ENCODE measurements at regions not wholly inside any gene's neighbourhood (a gene's known extent, or its start where the extent isn't known, plus 50 kb on each side); places are given as distances from the start of the nearest gene placed in this dataset.

DNA sequence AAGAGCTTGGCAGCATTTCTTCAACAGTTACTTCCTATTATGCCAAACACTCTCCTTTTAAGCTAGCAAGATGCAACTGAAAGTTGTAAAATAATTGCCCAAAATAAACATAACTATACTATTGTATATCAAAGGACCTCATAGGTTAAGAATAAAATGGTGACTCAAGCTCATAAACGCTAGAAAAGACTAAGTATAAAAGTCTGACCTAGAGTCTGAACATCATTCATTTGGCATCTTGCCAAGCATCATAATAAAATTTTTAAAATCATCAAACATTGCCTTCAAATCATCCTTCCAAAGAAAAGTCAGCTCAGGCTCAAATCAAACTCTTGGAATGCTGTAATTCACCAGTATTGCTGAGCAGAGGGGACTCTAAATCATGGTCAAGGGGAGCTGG lies 281.2 kb downstream of the QDPR start:
- Histone ChIP-seq H3K4me1 (ENCODE audit: insufficient read depth, low read length) (no peaks in the 10 kb centered on the region), H3K36me3 (ENCODE audit: low read depth, low read length) (no peaks in the 10 kb centered on the region), H3K9me2 (replicated peaks; ENCODE audit: low read length) (no peaks in the 10 kb centered on the region), H3K9ac (ENCODE audit: low read length) (no peak overlapping the region), H3K79me2 (ENCODE audit: low read length) (no peaks in the 10 kb centered on the region), H2AFZ (ENCODE audit: low read length) (no peak overlapping the region), H3K9me3 (ENCODE audit: low read length) (no peaks in the 10 kb centered on the region), H4K20me1 (ENCODE audit: low read length) (no peaks in the 10 kb centered on the region), H3K27ac (ENCODE audit: low read length) (no peak overlapping the region), H3K4me3 (ENCODE audit: low read length) (no peak overlapping the region), H3F3A (ENCODE audit: low read length, unreplicated experiment) (no peaks in the 10 kb centered on the region), H3K4me2 (ENCODE audit: low read length) (no peak overlapping the region), H3K27me3 (ENCODE audit: low read length) (no peaks in the 10 kb centered on the region; the same call in 1 of the 2 replicates)
- TF ChIP-seq EZH2 (IDR thresholded peaks at IDR 0.05; ENCODE audit: low read length, unreplicated experiment) (no peak), EZH2phosphoT487 (IDR thresholded peaks at IDR 0.05; ENCODE audit: borderline replicate concordance, low read length) (no peak)
- TF ChIP-seq, protein P1, sequence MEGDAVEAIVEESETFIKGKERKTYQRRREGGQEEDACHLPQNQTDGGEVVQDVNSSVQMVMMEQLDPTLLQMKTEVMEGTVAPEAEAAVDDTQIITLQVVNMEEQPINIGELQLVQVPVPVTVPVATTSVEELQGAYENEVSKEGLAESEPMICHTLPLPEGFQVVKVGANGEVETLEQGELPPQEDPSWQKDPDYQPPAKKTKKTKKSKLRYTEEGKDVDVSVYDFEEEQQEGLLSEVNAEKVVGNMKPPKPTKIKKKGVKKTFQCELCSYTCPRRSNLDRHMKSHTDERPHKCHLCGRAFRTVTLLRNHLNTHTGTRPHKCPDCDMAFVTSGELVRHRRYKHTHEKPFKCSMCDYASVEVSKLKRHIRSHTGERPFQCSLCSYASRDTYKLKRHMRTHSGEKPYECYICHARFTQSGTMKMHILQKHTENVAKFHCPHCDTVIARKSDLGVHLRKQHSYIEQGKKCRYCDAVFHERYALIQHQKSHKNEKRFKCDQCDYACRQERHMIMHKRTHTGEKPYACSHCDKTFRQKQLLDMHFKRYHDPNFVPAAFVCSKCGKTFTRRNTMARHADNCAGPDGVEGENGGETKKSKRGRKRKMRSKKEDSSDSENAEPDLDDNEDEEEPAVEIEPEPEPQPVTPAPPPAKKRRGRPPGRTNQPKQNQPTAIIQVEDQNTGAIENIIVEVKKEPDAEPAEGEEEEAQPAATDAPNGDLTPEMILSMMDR (conservative IDR thresholded peaks at IDR 0.05; ENCODE audit: low read depth, low read length) = no peak
- no peak for ATAC-seq
- intact Hi-C loops (cut with micrococcal nuclease) = no loop called here
- CTCF ChIA-PET = no interaction called here
- peak; percentile 8 for DNase-seq
- POLR2A ChIA-PET (ENCODE audit: unreplicated experiment) = no interaction called here
- BruUV-seq (replicated peaks) = no TSS peak

GRCh38 chr4:17220816-17221215 lies 291.1 kb downstream of the QDPR start:
- TF ChIP-seq EZH2phosphoT487 (IDR thresholded peaks at IDR 0.05; ENCODE audit: borderline replicate concordance, low read length) = no peak
- TF ChIP-seq, protein P1 (conservative IDR thresholded peaks at IDR 0.05; ENCODE audit: low read depth, low read length) = no peak
- no peak for TF ChIP-seq EZH2 (IDR thresholded peaks at IDR 0.05; ENCODE audit: low read length, unreplicated experiment)
- no peaks in the 10 kb centered on the region for H4K20me1 ChIP-seq (ENCODE audit: low read length)
- no peak overlapping the region for H3K4me2 ChIP-seq (ENCODE audit: low read length)
- no peaks in the 10 kb centered on the region for H3F3A ChIP-seq (ENCODE audit: low read length, unreplicated experiment)
- BruUV-seq (replicated peaks) = no TSS peak
- ChIA-PET CTCF (no interaction called here), POLR2A (ENCODE audit: unreplicated experiment) (no interaction called here)
- DNase-seq (no peak), ATAC-seq (no peak)
- intact Hi-C loops (cut with micrococcal nuclease) = no loop called here
- H3K36me3 ChIP-seq (ENCODE audit: low read depth, low read length) = no peaks in the 10 kb centered on the region
- H3K27ac ChIP-seq (ENCODE audit: low read length) = no peak overlapping the region
- no peaks in the 10 kb centered on the region for H3K9me2 ChIP-seq (replicated peaks; ENCODE audit: low read length)
- H3K4me3 ChIP-seq (ENCODE audit: low read length) = no peak overlapping the region
- H3K27me3 ChIP-seq (ENCODE audit: low read length) = no peaks in the 10 kb centered on the region
- H3K4me1 ChIP-seq (ENCODE audit: insufficient read depth, low read length) = no peaks in the 10 kb centered on the region
- no peak overlapping the region for H2AFZ ChIP-seq (ENCODE audit: low read length)
- no peak overlapping the region for H3K9ac ChIP-seq (ENCODE audit: low read length)
- no peaks in the 10 kb centered on the region for H3K79me2 ChIP-seq (ENCODE audit: low read length)
- H3K9me3 ChIP-seq (ENCODE audit: low read length) = no peaks in the 10 kb centered on the region

- H3K27me3 ChIP-seq (ENCODE audit: low read length) = no peaks in the 10 kb centered on the region
- DNase-seq (no peak), ATAC-seq (no peak)
- intact Hi-C loops (cut with micrococcal nuclease) = no loop called here
- ChIA-PET CTCF (no interaction called here), POLR2A (ENCODE audit: unreplicated experiment) (no interaction called here)
- TF ChIP-seq, protein P1 (conservative IDR thresholded peaks at IDR 0.05; ENCODE audit: low read depth, low read length) = no peak
- no peaks in the 10 kb centered on the region for H3K9me3 ChIP-seq (ENCODE audit: low read length)
- H4K20me1 ChIP-seq (ENCODE audit: low read length) = no peaks in the 10 kb centered on the region
- no TSS peak for BruUV-seq (replicated peaks)
- H3K36me3 ChIP-seq (ENCODE audit: low read depth, low read length) = no peaks in the 10 kb centered on the region
- no peaks in the 10 kb centered on the region for H3K9me2 ChIP-seq (replicated peaks; ENCODE audit: low read length)
- no peak overlapping the region for H3K27ac ChIP-seq (ENCODE audit: low read length)
- H3K4me3 ChIP-seq (ENCODE audit: low read length) = no peak overlapping the region
- no peaks in the 10 kb centered on the region for H3K4me1 ChIP-seq (ENCODE audit: insufficient read depth, low read length)
- no peak overlapping the region for H3K4me2 ChIP-seq (ENCODE audit: low read length)
- H3F3A ChIP-seq (ENCODE audit: low read length, unreplicated experiment) = no peaks in the 10 kb centered on the region
- no peaks in the 10 kb centered on the region for H3K79me2 ChIP-seq (ENCODE audit: low read length)
- no peak overlapping the region for H3K9ac ChIP-seq (ENCODE audit: low read length)
- no peak overlapping the region for H2AFZ ChIP-seq (ENCODE audit: low read length)
Measured at GRCh38 chr4:17218786-17219185, 293.1 kb downstream of the QDPR start.
